ENCODE measurements at regions not wholly inside any gene's neighbourhood (a gene's known extent, or its start where the extent isn't known, plus 50 kb on each side); places are given as distances from the start of the nearest gene placed in this dataset.

DNA sequence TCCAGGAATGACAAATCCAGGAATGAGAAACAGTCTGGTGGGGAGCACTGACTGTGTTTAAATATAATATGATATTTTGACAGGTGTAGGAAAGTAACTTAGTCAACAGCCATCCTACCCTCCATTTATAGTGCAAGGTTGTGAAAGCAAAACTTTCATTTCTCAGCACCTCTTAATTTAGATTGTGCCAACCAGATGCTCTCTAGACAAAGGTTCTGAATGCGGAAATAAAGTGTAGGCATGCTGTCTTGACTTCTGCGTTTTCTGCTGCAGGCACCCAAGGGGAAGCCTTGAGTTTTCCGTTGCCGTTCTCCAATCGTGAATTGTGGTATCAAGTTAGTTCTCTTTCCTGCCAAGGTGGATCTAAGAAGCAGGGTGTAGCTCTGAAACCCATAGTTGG lies 261.9 kb upstream of the SUCLG2 start:
- H3K4me3 ChIP-seq (ENCODE audit: low read depth, low read length): no peak overlapping the region
- no peaks in the 10 kb centered on the region for H3K27me3 ChIP-seq (ENCODE audit: control insufficient read depth, insufficient read depth, low read length)
- DNase-seq (ENCODE audit: low read depth): no peak
- H3K36me3 ChIP-seq (ENCODE audit: control insufficient read depth, insufficient read depth, low read length): no peaks in the 10 kb centered on the region
- no peak for TF ChIP-seq CTCF (IDR thresholded peaks at IDR 0.05; ENCODE audit: insufficient read depth, low read length, severe bottlenecking)
- no peak for FAIRE-seq

- no peak for TF ChIP-seq CTCF (IDR thresholded peaks at IDR 0.05; ENCODE audit: insufficient read depth, low read length, severe bottlenecking)
- FAIRE-seq (no peak), DNase-seq (ENCODE audit: low read depth) (no peak)
- Histone ChIP-seq H3K27me3 (ENCODE audit: control insufficient read depth, insufficient read depth, low read length) (no peaks in the 10 kb centered on the region), H3K4me3 (ENCODE audit: low read depth, low read length) (no peak overlapping the region), H3K36me3 (ENCODE audit: control insufficient read depth, insufficient read depth, low read length) (no peaks in the 10 kb centered on the region)
Measured at GRCh38 chr3:67907735-67908134, 253.3 kb upstream of the SUCLG2 start.

DNA sequence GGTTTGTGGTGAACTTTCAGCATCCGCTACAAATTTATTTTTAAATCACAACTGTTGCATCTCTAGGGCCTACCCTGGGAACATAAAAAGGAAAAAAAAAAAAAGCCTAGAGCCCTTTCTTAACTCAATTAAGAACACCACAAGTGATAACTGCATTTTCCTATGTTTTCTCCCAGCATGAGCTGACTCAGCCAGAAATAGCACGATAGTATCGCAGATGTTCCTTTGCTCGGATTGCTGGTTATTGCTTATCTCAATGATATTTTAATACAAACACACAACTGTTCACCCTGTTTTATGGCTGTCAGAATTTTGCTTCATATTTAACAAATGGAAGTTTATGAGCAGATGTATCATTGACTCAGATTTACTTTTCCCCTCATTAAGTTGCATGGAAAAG lies 251.8 kb upstream of the SUCLG2 start:
- TF ChIP-seq CTCF (IDR thresholded peaks at IDR 0.05; ENCODE audit: insufficient read depth, low read length, severe bottlenecking): no peak
- Histone ChIP-seq H3K36me3 (ENCODE audit: control insufficient read depth, insufficient read depth, low read length) (no peaks in the 10 kb centered on the region), H3K4me3 (ENCODE audit: low read depth, low read length) (no peak overlapping the region), H3K27me3 (ENCODE audit: control insufficient read depth, insufficient read depth, low read length) (no peaks in the 10 kb centered on the region)
- FAIRE-seq: no peak
- DNase-seq (ENCODE audit: low read depth): no peak

DNA sequence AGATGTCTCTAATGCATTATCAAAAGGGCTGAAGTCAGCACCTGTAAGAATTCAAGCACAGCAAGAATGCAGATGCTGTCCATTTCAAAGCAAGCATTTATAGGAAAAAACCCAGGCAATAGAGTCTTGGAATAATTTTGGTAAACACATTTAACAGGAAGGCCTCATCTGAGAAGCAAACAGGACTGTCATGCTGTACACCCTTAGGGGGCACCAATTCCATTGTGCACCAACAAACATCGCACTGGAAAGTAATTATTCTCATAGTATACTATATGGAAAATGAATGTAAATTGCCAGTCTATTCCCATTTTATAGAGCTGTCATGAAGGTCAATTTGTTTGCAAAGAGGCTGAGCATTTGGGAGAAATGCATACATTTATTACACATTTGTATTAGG lies 247.3 kb upstream of the SUCLG2 start:
- DNase-seq (ENCODE audit: low read depth) (no peak), FAIRE-seq (no peak)
- H3K4me3 ChIP-seq (ENCODE audit: low read depth, low read length): no peak overlapping the region
- H3K27me3 ChIP-seq (ENCODE audit: control insufficient read depth, insufficient read depth, low read length): no peaks in the 10 kb centered on the region
- TF ChIP-seq CTCF (IDR thresholded peaks at IDR 0.05; ENCODE audit: insufficient read depth, low read length, severe bottlenecking): no peak
- H3K36me3 ChIP-seq (ENCODE audit: control insufficient read depth, insufficient read depth, low read length): no peaks in the 10 kb centered on the region

- DNase-seq (ENCODE audit: low read depth) (no peak), FAIRE-seq (no peak)
- no peaks in the 10 kb centered on the region for H3K27me3 ChIP-seq (ENCODE audit: control insufficient read depth, insufficient read depth, low read length)
- H3K36me3 ChIP-seq (ENCODE audit: control insufficient read depth, insufficient read depth, low read length): no peaks in the 10 kb centered on the region
- no peak for TF ChIP-seq CTCF (IDR thresholded peaks at IDR 0.05; ENCODE audit: insufficient read depth, low read length, severe bottlenecking)
- H3K4me3 ChIP-seq (ENCODE audit: low read depth, low read length): no peak overlapping the region
Measured at GRCh38 chr3:67898916-67899315, 244.5 kb upstream of the SUCLG2 start.
